GM18498 (cell line): ENCODE measurements at regions not wholly inside any gene's neighbourhood (a gene's known extent, or its start where the extent isn't known, plus 50 kb on each side); places are given as distances from the start of the nearest gene placed in this dataset.
A peak's percentile ranks its signal among the peaks of the same experiment; 100 is the strongest.
"Not testable (repeated sequence)": the region's sequence is repeated elsewhere in the genome, so short reads cannot be mapped to it uniquely, and the experiment has no call there.

Experiments
- ATAC-seq: cut with Tn5 transposase; IDR thresholded peaks from one replicate; pipeline ENCODE4 v1.9.1; 2021; ENCODE audit warnings: mild to moderate bottlenecking, moderate library complexity; ENCODE audit not compliant: unreplicated experiment

GRCh38 chr16:58814348-58814801 lies 80.3 kb upstream of the GOT2 start:
- ATAC-seq: peak; percentile 87

GRCh38 chr16:58809213-58809612 lies 75.1 kb upstream of the GOT2 start:
- no peak for ATAC-seq

- ATAC-seq: no peak
Observed at GRCh38 chr16:58807276-58807675, 73.2 kb upstream of the GOT2 start.

GRCh38 chr16:58801838-58802237 lies 67.7 kb upstream of the GOT2 start:
- ATAC-seq: no peak

GRCh38 chr16:58797137-58797801 lies 63.2 kb upstream of the GOT2 start:
- ATAC-seq: no peak

GRCh38 chr16:58793366-58793765 lies 59.2 kb upstream of the GOT2 start:
- ATAC-seq: no peak

GRCh38 chr16:58792188-58792587 lies 58.1 kb upstream of the GOT2 start:
- ATAC-seq: no peak

- not testable (repeated sequence) for ATAC-seq
Observed at GRCh38 chr16:58790816-58791557, 56.9 kb upstream of the GOT2 start.

- ATAC-seq: no peak
Observed at GRCh38 chr16:58789351-58789750, 55.2 kb upstream of the GOT2 start.
